C4-2B (cell line): ENCODE measurements at regions not wholly inside any gene's neighbourhood (a gene's known extent, or its start where the extent isn't known, plus 50 kb on each side); places are given as distances from the start of the nearest gene placed in this dataset.

ENCODE experiments used
- CTCF ChIP-seq: fragments of 450-650 bp; conservative IDR thresholded peaks from 2 replicates; pipeline ENCODE4 v1.5.1; 2017; ENCODE audit warnings: mild to moderate bottlenecking
- ZFX ChIP-seq: fragments of 450-650 bp; IDR thresholded peaks from 2 replicates; pipeline ENCODE4 v1.6.1; 2017

- TF ChIP-seq CTCF (no peak), ZFX (no peak)
These were observed 131.3 kb downstream of the SLC30A10 start for GRCh38 chr1:219797009-219797408.
